GM23338 (cell line): ENCODE measurements at regions not wholly inside any gene's neighbourhood (a gene's known extent, or its start where the extent isn't known, plus 50 kb on each side); places are given as distances from the start of the nearest gene placed in this dataset.

ENCODE experiments used
- ATAC-seq: fragments of 200-7000 bp; cut with Tn5 transposase; 3 replicates; pipeline ENCODE4 v1.9.1; 2020
- DNase-seq: peaks from one replicate; pipeline ENCODE4 v3.0.0-alpha.2; 2015; ENCODE audit warnings: low spot score
- H2AFZ ChIP-seq: fragments of 200-600 bp; sonication (generic); 2 replicates; pipeline ENCODE4 v1.8.0; 2016; ENCODE audit warnings: antibody characterized with exemption, mild to moderate bottlenecking, moderate library complexity
- H3F3A ChIP-seq: fragments of 200-600 bp; sonication (generic); replicated peaks from 2 replicates; pipeline ENCODE4 v1.8.0; 2017; ENCODE audit warnings: antibody characterized with exemption, mixed run types, low read depth
- H3K27ac ChIP-seq: fragments of 200-600 bp; sonication (generic); 2 replicates; pipeline ENCODE4 v1.6.1; 2016; ENCODE audit warnings: low read depth
- H3K27me3 ChIP-seq: fragments of 200-600 bp; sonication (generic); 2 replicates; pipeline ENCODE4 v1.8.0; 2016; ENCODE audit warnings: mild to moderate bottlenecking, mixed run types, moderate library complexity; ENCODE audit not compliant: insufficient read depth
- H3K36me3 ChIP-seq: fragments of 200-600 bp; sonication (generic); 2 replicates; pipeline ENCODE4 v1.8.0; 2016; ENCODE audit warnings: mild to moderate bottlenecking; ENCODE audit not compliant: insufficient read depth
- H3K4me1 ChIP-seq: fragments of 200-600 bp; sonication (generic); 2 replicates; pipeline ENCODE4 v1.8.0; 2016; ENCODE audit warnings: mild to moderate bottlenecking, moderate library complexity; ENCODE audit not compliant: insufficient read depth
- H3K4me2 ChIP-seq: fragments of 200-600 bp; sonication (generic); 2 replicates; pipeline ENCODE4 v1.7.1; 2017; ENCODE audit warnings: mixed run types
- H3K4me3 ChIP-seq: fragments of 200-600 bp; sonication (generic); 2 replicates; pipeline ENCODE4 v1.6.1; 2016; ENCODE audit warnings: mixed run types
- H3K79me2 ChIP-seq: fragments of 200-600 bp; sonication (generic); replicated peaks from 2 replicates; pipeline ENCODE4 v1.8.0; 2017; ENCODE audit warnings: mild to moderate bottlenecking; ENCODE audit not compliant: insufficient read depth
- H3K9me2 ChIP-seq: fragments of 200-600 bp; sonication (generic); 2 replicates; pipeline ENCODE4 v1.8.0; 2017; ENCODE audit not compliant: insufficient read depth
- H4K20me1 ChIP-seq: fragments of 200-600 bp; sonication (generic); replicated peaks from 2 replicates; pipeline ENCODE4 v1.8.0; 2017; ENCODE audit warnings: mild to moderate bottlenecking; ENCODE audit not compliant: insufficient read depth
- H3K27ac Mint-ChIP-seq: 2 replicates; pipeline ENCODE4 v1.8.0; 2020; ENCODE audit warnings: inconsistent platforms, mild to moderate bottlenecking, moderate library complexity, mixed read lengths
- H3K27me3 Mint-ChIP-seq: 3 replicates; pipeline ENCODE4 v1.8.0; 2022; ENCODE audit warnings: low read depth, mild to moderate bottlenecking, moderate library complexity, mixed read lengths, inconsistent platforms; ENCODE audit not compliant: insufficient read depth, poor library complexity
- H3K36me3 Mint-ChIP-seq: 3 replicates; pipeline ENCODE4 v1.8.0; 2021; ENCODE audit warnings: low read depth, mild to moderate bottlenecking, inconsistent platforms, moderate library complexity, mixed read lengths
- H3K4me1 Mint-ChIP-seq: 3 replicates; pipeline ENCODE4 v1.8.0; 2020; ENCODE audit warnings: mild to moderate bottlenecking, inconsistent platforms, mixed read lengths
- H3K4me3 Mint-ChIP-seq: 3 replicates; pipeline ENCODE4 v1.8.0; 2021; ENCODE audit warnings: moderate library complexity, mild to moderate bottlenecking, inconsistent platforms, mixed read lengths
- H3K9me3 Mint-ChIP-seq: 3 replicates; pipeline ENCODE4 v1.8.0; 2020; ENCODE audit warnings: moderate library complexity, mild to moderate bottlenecking, inconsistent platforms, mixed read lengths
- CTCF ChIP-seq, 2 experiments: fragments of 200-600 bp in 1 of 2; sonication (generic) in 1 of 2; conservative IDR thresholded peaks; 2 replicates each; pipeline versions ENCODE4 v1.5.1 to v1.6.1; 2016 to 2017; ENCODE audit warnings: antibody characterized with exemption in 2 of 2, low read depth in 2 of 2, mild to moderate bottlenecking in 2 of 2, moderate library complexity in 1 of 2
- EZH2 ChIP-seq: fragments of 200-600 bp; sonication (generic); IDR thresholded peaks from one replicate; pipeline ENCODE4 v1.8.0; 2017; ENCODE audit warnings: antibody characterized with exemption, mild to moderate bottlenecking, low read depth; ENCODE audit not compliant: unreplicated experiment
- JUNB ChIP-seq: IDR thresholded peaks from one replicate; pipeline ENCODE4 v1.6.1; 2016; ENCODE audit warnings: antibody characterized with exemption; ENCODE audit not compliant: unreplicated experiment
- POLR2AphosphoS5 ChIP-seq: IDR thresholded peaks from 2 replicates; pipeline ENCODE4 v1.6.1; 2016; ENCODE audit warnings: antibody characterized with exemption, low read depth
- REST ChIP-seq: IDR thresholded peaks from one replicate; pipeline ENCODE4 v1.6.1; 2018; ENCODE audit warnings: antibody characterized with exemption; ENCODE audit not compliant: unreplicated experiment
- ZNF331 ChIP-seq: fragments of 250-450 bp; sonication (Bioruptor Pico); IDR thresholded peaks from 2 replicates; pipeline ENCODE4 v1.5.0; 2020; ENCODE audit warnings: low read depth, mild to moderate bottlenecking, moderate library complexity
- TF ChIP-seq, protein P1 (sequence below): fragments of 250-450 bp; sonication (Bioruptor Pico); IDR thresholded peaks from 2 replicates; pipeline ENCODE4 v1.5.0; 2020; ENCODE audit warnings: mild to moderate bottlenecking, moderate library complexity

DNA sequence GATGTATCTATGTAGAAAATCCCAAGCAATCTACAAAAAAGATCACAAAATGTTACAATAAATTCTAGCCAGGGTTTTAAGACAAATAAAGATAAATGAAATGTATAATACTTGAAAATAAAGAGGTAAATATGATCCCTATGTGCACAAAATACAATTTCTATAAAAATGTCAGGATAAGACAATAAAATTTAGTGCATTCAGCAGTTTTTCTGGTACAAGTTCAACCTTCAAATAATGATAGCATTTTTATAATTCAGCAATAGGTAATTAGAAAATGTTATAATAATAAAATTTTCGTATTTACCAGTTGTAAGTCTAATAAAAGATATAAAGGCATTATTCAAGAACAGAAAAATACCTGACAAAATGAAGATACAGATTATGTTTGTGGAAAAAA is 726.8 kb upstream of the FAT3 start:
- ATAC-seq (no peak), DNase-seq (no peak)
- Histone ChIP-seq H2AFZ (no peak overlapping the region), H3K79me2 (no peaks in the 10 kb centered on the region), H3K27ac (no peak overlapping the region), H3K4me1 (no peaks in the 10 kb centered on the region), H3F3A (no peaks in the 10 kb centered on the region), H3K4me2 (no peak overlapping the region), H4K20me1 (no peaks in the 10 kb centered on the region), H3K4me3 (no peak overlapping the region), H3K36me3 (no peaks in the 10 kb centered on the region), H3K9me2 (no peaks in the 10 kb centered on the region), H3K27me3 (no peaks in the 10 kb centered on the region)
- Mint-ChIP-seq H3K27ac (no peak overlapping the region), H3K36me3 (no peaks in the 10 kb centered on the region), H3K9me3 (no peaks in the 10 kb centered on the region), H3K4me3 (no peak overlapping the region), H3K4me1 (peaks cover 7% of the 10 kb centered on the region; the same call in 2 of the 3 replicates), H3K27me3 (no peaks in the 10 kb centered on the region)
- no peak for TF ChIP-seq CTCF (conservative IDR thresholded peaks at IDR 0.05; ENCODE audit: low read depth in 2 of 2)
- no peak for TF ChIP-seq ZNF331 (CRISPR knock-in tag)
- TF ChIP-seq, protein P1, sequence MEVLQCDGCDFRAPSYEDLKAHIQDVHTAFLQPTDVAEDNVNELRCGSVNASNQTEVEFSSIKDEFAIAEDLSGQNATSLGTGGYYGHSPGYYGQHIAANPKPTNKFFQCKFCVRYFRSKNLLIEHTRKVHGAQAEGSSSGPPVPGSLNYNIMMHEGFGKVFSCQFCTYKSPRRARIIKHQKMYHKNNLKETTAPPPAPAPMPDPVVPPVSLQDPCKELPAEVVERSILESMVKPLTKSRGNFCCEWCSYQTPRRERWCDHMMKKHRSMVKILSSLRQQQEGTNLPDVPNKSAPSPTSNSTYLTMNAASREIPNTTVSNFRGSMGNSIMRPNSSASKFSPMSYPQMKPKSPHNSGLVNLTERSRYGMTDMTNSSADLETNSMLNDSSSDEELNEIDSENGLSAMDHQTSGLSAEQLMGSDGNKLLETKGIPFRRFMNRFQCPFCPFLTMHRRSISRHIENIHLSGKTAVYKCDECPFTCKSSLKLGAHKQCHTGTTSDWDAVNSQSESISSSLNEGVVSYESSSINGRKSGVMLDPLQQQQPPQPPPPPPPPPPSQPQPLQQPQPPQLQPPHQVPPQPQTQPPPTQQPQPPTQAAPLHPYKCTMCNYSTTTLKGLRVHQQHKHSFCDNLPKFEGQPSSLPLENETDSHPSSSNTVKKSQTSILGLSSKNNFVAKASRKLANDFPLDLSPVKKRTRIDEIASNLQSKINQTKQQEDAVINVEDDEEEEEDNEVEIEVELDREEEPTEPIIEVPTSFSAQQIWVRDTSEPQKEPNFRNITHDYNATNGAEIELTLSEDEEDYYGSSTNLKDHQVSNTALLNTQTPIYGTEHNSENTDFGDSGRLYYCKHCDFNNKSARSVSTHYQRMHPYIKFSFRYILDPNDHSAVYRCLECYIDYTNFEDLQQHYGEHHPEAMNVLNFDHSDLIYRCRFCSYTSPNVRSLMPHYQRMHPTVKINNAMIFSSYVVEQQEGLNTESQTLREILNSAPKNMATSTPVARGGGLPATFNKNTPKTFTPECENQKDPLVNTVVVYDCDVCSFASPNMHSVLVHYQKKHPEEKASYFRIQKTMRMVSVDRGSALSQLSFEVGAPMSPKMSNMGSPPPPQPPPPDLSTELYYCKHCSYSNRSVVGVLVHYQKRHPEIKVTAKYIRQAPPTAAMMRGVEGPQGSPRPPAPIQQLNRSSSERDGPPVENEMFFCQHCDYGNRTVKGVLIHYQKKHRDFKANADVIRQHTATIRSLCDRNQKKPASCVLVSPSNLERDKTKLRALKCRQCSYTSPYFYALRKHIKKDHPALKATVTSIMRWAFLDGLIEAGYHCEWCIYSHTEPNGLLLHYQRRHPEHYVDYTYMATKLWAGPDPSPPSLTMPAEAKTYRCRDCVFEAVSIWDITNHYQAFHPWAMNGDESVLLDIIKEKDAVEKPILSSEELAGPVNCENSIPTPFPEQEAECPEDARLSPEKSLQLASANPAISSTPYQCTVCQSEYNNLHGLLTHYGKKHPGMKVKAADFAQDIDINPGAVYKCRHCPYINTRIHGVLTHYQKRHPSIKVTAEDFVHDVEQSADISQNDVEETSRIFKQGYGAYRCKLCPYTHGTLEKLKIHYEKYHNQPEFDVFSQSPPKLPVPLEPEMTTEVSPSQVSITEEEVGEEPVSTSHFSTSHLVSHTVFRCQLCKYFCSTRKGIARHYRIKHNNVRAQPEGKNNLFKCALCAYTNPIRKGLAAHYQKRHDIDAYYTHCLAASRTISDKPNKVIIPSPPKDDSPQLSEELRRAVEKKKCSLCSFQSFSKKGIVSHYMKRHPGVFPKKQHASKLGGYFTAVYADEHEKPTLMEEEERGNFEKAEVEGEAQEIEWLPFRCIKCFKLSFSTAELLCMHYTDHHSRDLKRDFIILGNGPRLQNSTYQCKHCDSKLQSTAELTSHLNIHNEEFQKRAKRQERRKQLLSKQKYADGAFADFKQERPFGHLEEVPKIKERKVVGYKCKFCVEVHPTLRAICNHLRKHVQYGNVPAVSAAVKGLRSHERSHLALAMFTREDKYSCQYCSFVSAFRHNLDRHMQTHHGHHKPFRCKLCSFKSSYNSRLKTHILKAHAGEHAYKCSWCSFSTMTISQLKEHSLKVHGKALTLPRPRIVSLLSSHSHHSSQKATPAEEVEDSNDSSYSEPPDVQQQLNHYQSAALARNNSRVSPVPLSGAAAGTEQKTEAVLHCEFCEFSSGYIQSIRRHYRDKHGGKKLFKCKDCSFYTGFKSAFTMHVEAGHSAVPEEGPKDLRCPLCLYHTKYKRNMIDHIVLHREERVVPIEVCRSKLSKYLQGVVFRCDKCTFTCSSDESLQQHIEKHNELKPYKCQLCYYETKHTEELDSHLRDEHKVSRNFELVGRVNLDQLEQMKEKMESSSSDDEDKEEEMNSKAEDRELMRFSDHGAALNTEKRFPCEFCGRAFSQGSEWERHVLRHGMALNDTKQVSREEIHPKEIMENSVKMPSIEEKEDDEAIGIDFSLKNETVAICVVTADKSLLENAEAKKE, result no peak
- no peak for TF ChIP-seq POLR2AphosphoS5
- no peak for TF ChIP-seq EZH2
- TF ChIP-seq REST, result no peak
- no peak for TF ChIP-seq JUNB
